Posterior cingulate gyrus (tissue), 11 donors: ENCODE measurements at regions not wholly inside any gene's neighbourhood (a gene's known extent, or its start where the extent isn't known, plus 50 kb on each side); places are given as distances from the start of the nearest gene placed in this dataset.

Experiments used
- DNase-seq, 10 donors: peaks; one replicate each; pipeline versions ENCODE4 v3.0.0 to v3.0.0-alpha.2; 2020 to 2021; ENCODE audit warnings: mixed read lengths in 3 of 10
- intact Hi-C: fragments of 100-400 bp; cut with DNase I; formaldehyde crosslinking; loops from one replicate; pipeline ENCODE4 v1.15.1; 2023

DNA sequence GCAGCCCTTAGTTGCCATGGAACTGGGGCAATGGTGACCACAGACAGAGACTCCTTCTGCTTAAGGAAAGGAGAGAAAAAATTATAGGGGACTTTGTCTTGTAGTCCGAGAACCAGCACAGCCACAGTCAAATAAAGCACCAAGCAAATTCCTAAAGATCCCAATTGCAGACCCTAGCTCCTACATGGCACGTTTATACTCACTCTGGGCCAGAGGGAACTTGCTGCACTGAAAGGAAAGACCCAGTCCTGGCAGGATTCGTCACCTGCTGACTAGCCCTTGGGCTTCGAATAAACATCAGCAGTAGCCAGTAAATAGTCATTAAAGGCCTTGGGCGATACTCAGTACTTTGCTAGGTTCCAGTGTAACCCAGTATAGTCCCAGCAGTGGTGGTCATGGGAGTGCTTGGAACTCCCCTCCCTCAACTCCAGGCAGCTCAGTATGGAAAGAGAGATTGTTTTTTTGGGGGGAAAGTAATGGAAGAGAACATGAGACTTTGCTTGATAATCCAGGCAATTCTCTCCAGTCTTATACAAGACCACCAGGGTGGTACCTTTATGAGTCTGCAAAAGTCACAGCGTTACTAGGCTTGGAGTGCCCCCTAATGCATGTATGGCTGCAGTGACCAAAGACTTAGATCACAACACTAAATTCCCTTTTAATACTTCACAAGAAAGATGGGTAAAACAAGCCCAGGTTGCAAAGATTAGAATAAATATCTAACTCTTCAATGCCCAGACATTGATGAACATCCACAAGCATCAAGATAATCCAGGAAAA is 66.4 kb upstream of the AGTR1 start:
- intact Hi-C loops = no loop called here
- DNase-seq = no peak

GRCh38 chr3:148641722-148642121 is 56.0 kb upstream of the AGTR1 start:
- intact Hi-C loops = no loop called here
- DNase-seq = no peak

DNA sequence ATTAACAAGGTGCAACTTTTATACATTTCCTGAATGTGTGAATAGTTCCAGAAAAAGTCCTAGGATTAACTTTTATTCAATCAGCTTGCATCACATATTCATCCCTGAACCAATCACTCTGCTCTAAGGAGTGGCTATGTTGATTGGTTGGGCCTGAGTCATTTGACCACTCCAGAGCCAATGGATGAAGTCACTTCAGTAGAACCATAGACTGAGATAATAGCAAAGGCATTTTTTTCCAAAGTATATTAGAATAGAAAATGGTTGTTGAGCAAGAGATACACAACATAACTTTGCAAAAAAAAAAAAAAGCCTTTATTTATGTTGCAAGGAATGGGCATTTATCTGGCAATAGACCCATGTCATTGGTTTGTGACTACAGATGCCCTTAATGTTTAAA is 55.5 kb upstream of the AGTR1 start:
- no peak for DNase-seq
- intact Hi-C loops = no loop called here

GRCh38 chr3:148642616-148643015 is 55.1 kb upstream of the AGTR1 start:
- no peak for DNase-seq
- intact Hi-C loops = no loop called here

DNA sequence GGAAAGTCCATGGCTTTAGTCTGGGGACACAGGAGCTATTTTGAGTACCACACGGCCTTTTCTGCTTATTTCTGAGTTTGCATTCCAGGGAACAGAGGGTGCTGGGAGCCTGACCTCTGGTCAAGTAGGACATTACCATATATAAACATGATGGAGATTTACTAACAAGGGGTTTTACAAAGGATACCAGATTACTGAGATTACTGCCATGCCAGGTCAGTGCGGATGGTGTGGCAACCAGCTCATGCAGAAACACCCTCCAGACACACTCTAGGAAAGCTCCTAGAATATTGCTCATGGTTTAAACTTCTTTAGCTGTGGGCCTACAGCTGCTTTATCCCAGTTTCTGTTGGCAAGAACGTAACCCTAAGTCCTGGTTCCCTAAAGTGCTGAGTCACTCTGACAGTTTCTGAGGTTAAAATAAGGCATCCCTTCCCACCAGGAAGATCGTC is 54.3 kb upstream of the AGTR1 start:
- intact Hi-C loops = no loop called here
- no peak for DNase-seq

DNA sequence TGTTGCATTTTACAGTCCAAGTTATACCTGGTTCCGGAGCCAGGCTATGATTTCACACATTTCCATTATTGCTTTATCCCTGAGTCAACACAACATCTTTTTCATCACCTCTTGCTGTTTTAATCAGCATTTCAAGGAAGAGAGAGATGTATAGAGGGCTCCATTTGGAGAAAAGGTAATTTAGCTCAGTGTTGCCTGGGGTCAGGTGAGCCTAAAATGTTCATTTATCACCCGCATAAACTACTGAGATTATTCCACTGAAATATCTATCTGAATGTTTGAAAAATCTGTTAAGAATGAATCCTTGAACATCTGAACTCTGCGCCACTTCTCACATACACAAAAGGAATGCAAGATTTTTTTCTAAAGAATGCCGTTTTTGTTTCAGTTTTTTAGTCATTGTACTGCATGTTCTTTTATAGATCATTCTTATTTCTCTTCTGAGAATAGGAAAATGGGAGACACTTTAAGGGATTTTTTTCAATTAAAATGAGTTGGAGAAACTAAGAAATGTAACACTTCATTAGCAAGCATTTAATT is 51.5 kb upstream of the AGTR1 start:
- intact Hi-C loops = no loop called here

More for the DNA sequence above, 51.5 kb upstream of the AGTR1 start:
- no peak for DNase-seq
